ENCODE measurements at regions not wholly inside any gene's neighbourhood (a gene's known extent, or its start where the extent isn't known, plus 50 kb on each side); places are given as distances from the start of the nearest gene placed in this dataset.

- Histone ChIP-seq H3K9ac (ENCODE audit: low read length) (no peak overlapping the region), H3K4me2 (ENCODE audit: low read length) (no peak overlapping the region), H2BK12ac (ENCODE audit: low read length) (no peak overlapping the region), H3K4me1 (ENCODE audit: control insufficient read depth in 1 of 2, insufficient read depth in 2 of 2, low read length in 2 of 2) (no peaks in the 10 kb centered on the region), H3K27me3 (ENCODE audit: insufficient read depth, low read length) (no peaks in the 10 kb centered on the region), H2BK120ac (ENCODE audit: insufficient read depth, low read length, poor library complexity) (no peak overlapping the region), H4K8ac (ENCODE audit: low read depth, low read length) (no peak overlapping the region), H3K27ac (ENCODE audit: low read depth, low read length) (no peak overlapping the region), H2BK5ac (ENCODE audit: low read depth, low read length, poor library complexity) (no peak overlapping the region), H3K79me2 (ENCODE audit: control insufficient read depth, insufficient read depth, low read length, poor library complexity) (no peaks in the 10 kb centered on the region), H4K12ac (ENCODE audit: low read depth, low read length) (no peak overlapping the region), H2AK5ac (ENCODE audit: low read length) (no peak overlapping the region), H3K36me3 (ENCODE audit: control insufficient read depth in 1 of 2, insufficient read depth in 2 of 2, low read length in 2 of 2) (no peaks in the 10 kb centered on the region), H3K9me3 (ENCODE audit: insufficient read depth, low read depth, low read length) (no peaks in the 10 kb centered on the region), H3K4me3 (ENCODE audit: low read depth, low read length) (no peak overlapping the region), H2AFZ (ENCODE audit: insufficient read depth, low read length, poor library complexity) (no peak overlapping the region), H3K79me1 (ENCODE audit: low read length) (no peaks in the 10 kb centered on the region), H3K14ac (ENCODE audit: low read length) (no peak overlapping the region), H3K4ac (ENCODE audit: low read depth, low read length) (no peak overlapping the region), H4K91ac (ENCODE audit: low read depth, low read length) (no peak overlapping the region), H3K18ac (ENCODE audit: low read length) (no peak overlapping the region), H3K23ac (ENCODE audit: low read length) (no peak overlapping the region)
- DNase-seq = no peak
- no CpG with 5 or more reads among the region's 4 CpGs for WGBS (ENCODE audit: extremely low coverage, insufficient coverage, insufficient read length)
These were observed 416.6 kb downstream of the AEBP2 start for GRCh38 chr12:19855851-19856250.

DNA sequence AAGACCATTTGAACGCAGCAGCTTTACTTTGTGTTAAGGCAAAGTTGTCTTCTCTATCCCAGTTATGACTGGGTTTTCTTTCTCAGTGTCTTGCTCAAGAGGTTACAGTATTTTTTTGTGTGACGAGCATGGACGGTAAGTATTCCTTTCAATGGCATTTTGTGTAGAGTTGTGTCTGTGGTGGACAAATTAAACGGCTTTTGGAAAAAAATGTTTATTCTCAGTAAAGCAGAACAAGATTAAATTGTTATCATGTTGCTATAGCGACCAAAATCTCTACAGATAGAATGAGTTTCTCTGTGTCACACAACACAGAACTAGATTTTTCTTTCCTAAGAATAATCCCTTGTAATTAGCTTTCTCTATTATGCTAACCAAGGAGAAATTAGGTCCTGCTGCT, 417.1 kb downstream of the AEBP2 start:
- Histone ChIP-seq H4K91ac (ENCODE audit: low read depth, low read length) (no peak overlapping the region), H4K8ac (ENCODE audit: low read depth, low read length) (no peak overlapping the region), H3K4me3 (ENCODE audit: low read depth, low read length) (no peak overlapping the region), H2AFZ (ENCODE audit: insufficient read depth, low read length, poor library complexity) (no peak overlapping the region), H3K4me1 (ENCODE audit: control insufficient read depth in 1 of 2, insufficient read depth in 2 of 2, low read length in 2 of 2) (no peaks in the 10 kb centered on the region), H3K79me2 (ENCODE audit: control insufficient read depth, insufficient read depth, low read length, poor library complexity) (no peaks in the 10 kb centered on the region), H3K4ac (ENCODE audit: low read depth, low read length) (no peak overlapping the region), H3K4me2 (ENCODE audit: low read length) (no peak overlapping the region), H3K9ac (ENCODE audit: low read length) (no peak overlapping the region), H3K23ac (ENCODE audit: low read length) (no peak overlapping the region), H3K14ac (ENCODE audit: low read length) (no peak overlapping the region), H2BK120ac (ENCODE audit: insufficient read depth, low read length, poor library complexity) (no peak overlapping the region), H3K36me3 (ENCODE audit: control insufficient read depth in 1 of 2, insufficient read depth in 2 of 2, low read length in 2 of 2) (no peaks in the 10 kb centered on the region), H3K79me1 (ENCODE audit: low read length) (no peaks in the 10 kb centered on the region), H3K27me3 (ENCODE audit: insufficient read depth, low read length) (no peaks in the 10 kb centered on the region), H3K18ac (ENCODE audit: low read length) (no peak overlapping the region), H2BK12ac (ENCODE audit: low read length) (no peak overlapping the region), H4K12ac (ENCODE audit: low read depth, low read length) (no peak overlapping the region), H3K27ac (ENCODE audit: low read depth, low read length) (no peak overlapping the region), H2AK5ac (ENCODE audit: low read length) (no peak overlapping the region), H3K9me3 (ENCODE audit: insufficient read depth, low read depth, low read length) (no peaks in the 10 kb centered on the region), H2BK5ac (ENCODE audit: low read depth, low read length, poor library complexity) (no peak overlapping the region)
- no CpG with 5 or more reads among the region's 5 CpGs for WGBS (ENCODE audit: extremely low coverage, insufficient coverage, insufficient read length)
- DNase-seq = no peak

- no peak overlapping the region for H3K14ac ChIP-seq (ENCODE audit: low read length)
- H4K91ac ChIP-seq (ENCODE audit: low read depth, low read length) = no peak overlapping the region
- no peaks in the 10 kb centered on the region for H3K79me2 ChIP-seq (ENCODE audit: control insufficient read depth, insufficient read depth, low read length, poor library complexity)
- H3K27ac ChIP-seq (ENCODE audit: low read depth, low read length) = no peak overlapping the region
- H3K23ac ChIP-seq (ENCODE audit: low read length) = peak overlapping the region; percentile 52
- no peak overlapping the region for H2AFZ ChIP-seq (ENCODE audit: insufficient read depth, low read length, poor library complexity)
- no peaks in the 10 kb centered on the region for H3K4me1 ChIP-seq (ENCODE audit: control insufficient read depth in 1 of 2, insufficient read depth in 2 of 2, low read length in 2 of 2)
- H3K9ac ChIP-seq (ENCODE audit: low read length) = no peak overlapping the region
- H3K4me3 ChIP-seq (ENCODE audit: low read depth, low read length) = no peak overlapping the region
- no peak overlapping the region for H2BK5ac ChIP-seq (ENCODE audit: low read depth, low read length, poor library complexity)
- no peak overlapping the region for H2AK5ac ChIP-seq (ENCODE audit: low read length)
- H3K79me1 ChIP-seq (ENCODE audit: low read length) = no peaks in the 10 kb centered on the region
- no peaks in the 10 kb centered on the region for H3K36me3 ChIP-seq (ENCODE audit: control insufficient read depth in 1 of 2, insufficient read depth in 2 of 2, low read length in 2 of 2)
- no peak overlapping the region for H2BK12ac ChIP-seq (ENCODE audit: low read length)
- no peak for DNase-seq
- H2BK120ac ChIP-seq (ENCODE audit: insufficient read depth, low read length, poor library complexity) = no peak overlapping the region
- H3K9me3 ChIP-seq (ENCODE audit: insufficient read depth, low read depth, low read length) = no peaks in the 10 kb centered on the region
- H4K8ac ChIP-seq (ENCODE audit: low read depth, low read length) = no peak overlapping the region
- H4K12ac ChIP-seq (ENCODE audit: low read depth, low read length) = no peak overlapping the region
- WGBS (ENCODE audit: extremely low coverage, insufficient coverage, insufficient read length) = no CpG with 5 or more reads among the region's 5 CpGs
- no peak overlapping the region for H3K4ac ChIP-seq (ENCODE audit: low read depth, low read length)
- H3K4me2 ChIP-seq (ENCODE audit: low read length) = no peak overlapping the region
- H3K18ac ChIP-seq (ENCODE audit: low read length) = no peak overlapping the region
- no peaks in the 10 kb centered on the region for H3K27me3 ChIP-seq (ENCODE audit: insufficient read depth, low read length)
These were observed 417.9 kb downstream of the AEBP2 start for GRCh38 chr12:19857204-19857603.

DNA sequence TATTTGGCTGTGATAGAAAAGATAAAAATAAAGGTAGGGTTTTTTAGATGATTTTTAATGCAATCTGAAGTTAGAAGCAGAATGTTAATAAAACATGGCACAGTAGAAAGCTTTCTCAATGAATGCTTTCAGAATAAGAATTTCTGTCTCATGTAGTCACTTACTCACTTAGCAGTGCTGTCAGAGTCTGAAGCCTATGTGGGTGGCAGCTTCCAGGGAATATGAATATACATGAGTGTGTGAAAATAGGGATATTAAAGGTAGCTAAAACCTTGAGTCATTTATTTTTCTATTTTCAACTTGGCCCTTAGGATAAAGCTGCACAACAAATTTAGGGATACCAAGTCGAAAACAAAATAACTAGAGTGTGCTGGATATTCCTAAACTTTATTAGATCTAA, 427.9 kb downstream of the AEBP2 start:
- Histone ChIP-seq H4K12ac (ENCODE audit: low read depth, low read length) (no peak overlapping the region), H3K79me1 (ENCODE audit: low read length) (no peaks in the 10 kb centered on the region), H3K14ac (ENCODE audit: low read length) (no peak overlapping the region), H3K27me3 (ENCODE audit: insufficient read depth, low read length) (no peaks in the 10 kb centered on the region), H2BK120ac (ENCODE audit: insufficient read depth, low read length, poor library complexity) (no peak overlapping the region), H3K79me2 (ENCODE audit: control insufficient read depth, insufficient read depth, low read length, poor library complexity) (no peaks in the 10 kb centered on the region), H2BK5ac (ENCODE audit: low read depth, low read length, poor library complexity) (no peak overlapping the region), H3K18ac (ENCODE audit: low read length) (no peak overlapping the region), H3K4me2 (ENCODE audit: low read length) (no peak overlapping the region), H3K4me1 (ENCODE audit: control insufficient read depth in 1 of 2, insufficient read depth in 2 of 2, low read length in 2 of 2) (no peaks in the 10 kb centered on the region), H4K91ac (ENCODE audit: low read depth, low read length) (no peak overlapping the region), H3K36me3 (ENCODE audit: control insufficient read depth in 1 of 2, insufficient read depth in 2 of 2, low read length in 2 of 2) (no peaks in the 10 kb centered on the region), H3K9me3 (ENCODE audit: insufficient read depth, low read depth, low read length) (no peaks in the 10 kb centered on the region), H3K27ac (ENCODE audit: low read depth, low read length) (no peak overlapping the region), H3K4me3 (ENCODE audit: low read depth, low read length) (no peak overlapping the region), H2AFZ (ENCODE audit: insufficient read depth, low read length, poor library complexity) (no peak overlapping the region), H2BK12ac (ENCODE audit: low read length) (no peak overlapping the region), H2AK5ac (ENCODE audit: low read length) (no peak overlapping the region), H3K23ac (ENCODE audit: low read length) (no peak overlapping the region), H3K4ac (ENCODE audit: low read depth, low read length) (no peak overlapping the region), H3K9ac (ENCODE audit: low read length) (no peak overlapping the region), H4K8ac (ENCODE audit: low read depth, low read length) (no peak overlapping the region)
- no peak for DNase-seq
- WGBS (ENCODE audit: extremely low coverage, insufficient coverage, insufficient read length) = no CpG with 5 or more reads among the region's 1 CpG
